ENCODE measurements at regions not wholly inside any gene's neighbourhood (a gene's known extent, or its start where the extent isn't known, plus 50 kb on each side); places are given as distances from the start of the nearest gene placed in this dataset.
"Not testable (repeated sequence)": the region's sequence is repeated elsewhere in the genome, so short reads cannot be mapped to it uniquely, and the experiment has no call there.

DNA sequence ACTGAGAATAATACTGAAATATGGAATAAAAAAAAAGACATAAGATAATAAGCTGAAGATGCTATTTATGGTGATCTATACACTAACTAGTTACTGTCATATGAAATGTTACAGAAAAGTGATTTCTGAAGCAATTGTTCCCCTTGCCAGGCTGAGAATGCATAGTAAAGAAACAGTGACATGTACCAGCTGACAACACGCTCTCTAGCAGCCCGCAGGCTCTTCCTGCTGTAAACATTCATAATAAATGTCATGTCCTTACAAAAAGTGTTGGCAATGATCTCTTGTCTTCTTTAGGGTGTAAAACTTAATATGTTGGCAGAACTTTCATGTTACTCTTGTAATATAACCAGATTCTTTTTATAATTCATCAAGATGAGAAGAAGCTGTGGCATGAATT is 1171.3 kb downstream of the DSC3 start:
- DNase-seq (ENCODE audit: low spot score) = no peak

- DNase-seq (ENCODE audit: low spot score) = no peak
These were observed 1179.7 kb downstream of the DSC3 start for GRCh38 chr18:29862824-29863223.

- no peak for DNase-seq (ENCODE audit: low spot score)
These were observed 1186.9 kb downstream of the DSC3 start for GRCh38 chr18:29855637-29856036.

DNA sequence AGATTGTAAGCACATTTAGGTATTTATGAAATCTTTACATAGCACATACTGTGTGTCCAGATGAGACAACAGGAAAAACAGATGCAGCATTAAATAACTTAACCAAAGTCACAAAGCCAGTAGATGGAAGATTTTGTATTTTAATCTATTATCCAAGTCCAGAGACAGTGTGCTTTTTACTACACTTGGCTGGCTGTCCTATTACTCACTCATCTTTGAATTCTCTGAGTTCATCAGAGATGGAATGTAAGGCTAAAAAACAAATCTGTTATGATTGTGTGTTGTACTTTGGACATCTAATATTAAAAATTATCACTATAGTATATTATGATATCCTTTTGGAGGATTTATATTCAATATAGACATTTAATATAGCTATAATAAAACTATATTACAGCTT is 1189.4 kb downstream of the DSC3 start:
- no peak for DNase-seq (ENCODE audit: low spot score)

DNA sequence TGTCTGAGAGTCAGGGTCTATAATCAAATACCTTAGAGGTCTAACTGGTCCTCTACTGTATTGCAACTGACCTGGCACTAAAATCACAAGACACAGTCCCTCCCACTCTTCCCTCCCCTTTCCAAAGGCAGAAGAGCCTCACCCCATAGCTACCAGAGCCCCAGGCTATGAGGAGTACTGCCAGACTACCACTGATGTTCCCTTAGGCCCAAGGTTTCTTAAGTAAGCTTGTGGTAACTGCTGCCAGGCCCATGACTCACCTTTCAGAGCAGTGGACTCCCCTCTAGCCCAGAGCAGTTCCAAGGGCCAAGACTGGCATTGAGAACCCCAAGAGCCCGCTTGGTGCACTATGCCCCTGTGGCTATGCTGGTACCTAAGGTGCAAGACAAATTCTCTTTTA is 1193.4 kb downstream of the DSC3 start:
- DNase-seq (ENCODE audit: low spot score) = no peak

DNA sequence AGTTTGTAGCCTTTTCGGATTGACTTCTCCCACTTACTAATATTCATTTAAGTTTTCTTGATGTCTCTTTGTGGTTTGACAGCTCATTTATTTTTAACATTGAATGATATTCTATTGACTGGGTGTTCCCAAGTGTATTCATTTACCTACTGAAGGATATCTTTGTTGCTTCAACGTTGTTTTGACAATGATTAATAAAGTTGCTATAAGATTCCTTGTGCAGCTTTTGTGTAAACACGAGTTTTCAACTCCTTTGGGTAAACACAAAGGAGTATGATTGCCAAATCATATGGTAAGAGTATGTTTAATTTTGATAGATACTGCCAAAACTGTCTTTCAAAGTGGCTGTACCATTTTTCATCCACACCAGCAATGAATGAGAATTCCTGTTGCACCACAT is 1200.9 kb downstream of the DSC3 start:
- no peak for DNase-seq (ENCODE audit: low spot score)

DNA sequence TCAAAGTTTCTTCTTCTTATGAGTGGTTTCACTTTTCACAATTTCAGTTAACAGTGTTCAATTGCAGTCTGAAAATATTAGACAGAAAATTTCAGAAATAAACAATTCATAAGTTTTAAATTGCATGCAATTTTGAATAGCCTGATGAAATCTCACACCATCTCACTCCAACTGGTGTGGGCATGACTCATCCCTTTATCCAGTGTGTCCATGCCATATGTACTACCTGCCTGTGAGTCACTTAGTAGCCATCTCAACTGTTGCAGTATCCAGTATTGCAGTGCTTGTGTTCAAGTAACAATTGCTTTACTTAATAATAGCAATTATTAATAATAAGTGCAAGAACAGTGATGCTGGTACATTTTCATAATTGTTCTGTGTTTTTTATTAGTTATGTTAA is 1202.5 kb downstream of the DSC3 start:
- DNase-seq (ENCODE audit: low spot score) = no peak

- not testable (repeated sequence) for DNase-seq (ENCODE audit: low spot score)
These were observed 1203.6 kb downstream of the DSC3 start for GRCh38 chr18:29838961-29839360.

DNA sequence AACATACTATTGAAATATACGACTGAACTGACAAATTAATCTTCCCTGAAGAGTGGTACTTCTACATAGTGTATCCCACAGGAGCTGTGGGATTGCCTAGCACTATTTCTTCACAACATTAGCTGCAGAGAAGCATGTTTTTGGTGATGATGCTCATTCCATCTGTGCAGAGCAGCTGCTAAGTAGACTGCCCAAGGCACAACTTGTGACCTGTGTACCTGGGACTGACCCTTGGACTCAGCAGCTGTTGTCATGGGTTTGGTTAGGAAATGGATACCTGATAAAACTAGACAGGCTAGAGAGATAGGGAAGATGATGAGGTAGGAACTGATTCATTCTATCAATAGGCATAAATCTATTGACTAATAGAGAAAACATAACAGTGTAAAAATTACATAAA is 1204.0 kb downstream of the DSC3 start:
- DNase-seq (ENCODE audit: low spot score) = no peak

GRCh38 chr18:29823671-29824070 is 1218.9 kb downstream of the DSC3 start:
- DNase-seq (ENCODE audit: low spot score) = no peak

DNA sequence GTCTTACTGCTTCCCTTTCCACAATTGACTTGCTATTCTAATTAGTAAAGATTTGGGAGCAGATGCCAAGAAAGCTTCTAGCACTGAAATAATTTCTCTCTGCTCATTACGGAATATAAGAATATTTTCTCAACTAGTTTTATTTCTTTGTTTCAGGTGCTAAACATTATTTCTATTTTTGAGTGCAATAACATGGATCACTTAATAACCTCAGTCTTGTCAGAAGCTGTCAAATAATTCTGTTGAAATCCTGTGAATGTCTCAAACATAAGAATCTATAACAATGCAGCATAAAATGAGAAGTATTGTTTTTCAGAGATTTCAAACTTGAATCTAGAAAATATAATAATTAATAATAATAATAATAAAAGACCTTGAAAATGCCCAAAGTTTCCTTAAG is 1221.0 kb downstream of the DSC3 start:
- no peak for DNase-seq (ENCODE audit: low spot score)

- DNase-seq (ENCODE audit: low spot score) = no peak
These were observed 1231.0 kb downstream of the DSC3 start for GRCh38 chr18:29811519-29811918.

- DNase-seq (ENCODE audit: low spot score) = no peak
These were observed 1261.7 kb downstream of the DSC3 start for GRCh38 chr18:29780816-29781215.

GRCh38 chr18:29779096-29779495 is 1263.4 kb downstream of the DSC3 start:
- DNase-seq (ENCODE audit: low spot score) = no peak

- no peak for DNase-seq (ENCODE audit: low spot score)
These were observed 1289.2 kb downstream of the DSC3 start for GRCh38 chr18:29753379-29753778.

DNA sequence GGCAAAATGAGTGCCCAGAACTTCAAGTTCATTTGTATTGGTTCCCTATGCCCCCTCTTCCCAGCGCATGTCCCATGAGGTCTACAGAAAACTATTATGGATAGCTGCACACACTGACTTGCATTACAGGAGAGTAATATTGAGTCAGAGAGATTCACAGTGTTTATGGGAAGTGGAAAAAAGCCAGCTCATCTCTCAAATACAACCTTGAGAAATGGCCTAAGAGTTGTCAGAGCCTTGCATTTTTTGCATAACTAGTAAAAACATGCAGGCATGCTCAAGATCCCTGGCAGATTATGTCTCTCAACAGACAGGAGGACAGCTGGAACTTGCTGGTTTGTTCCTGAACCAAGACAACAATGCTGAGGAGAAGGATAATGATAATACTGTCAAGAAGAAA is 1292.8 kb downstream of the DSC3 start:
- DNase-seq (ENCODE audit: low spot score) = no peak

GRCh38 chr18:29741461-29741860 is 1301.1 kb downstream of the DSC3 start:
- no peak for DNase-seq (ENCODE audit: low spot score)

GRCh38 chr18:29737620-29738019 is 1304.9 kb downstream of the DSC3 start:
- no peak for DNase-seq (ENCODE audit: low spot score)

GRCh38 chr18:29737190-29737589 is 1305.4 kb downstream of the DSC3 start:
- DNase-seq (ENCODE audit: low spot score) = no peak

- no peak for DNase-seq (ENCODE audit: low spot score)
These were observed 1312.5 kb downstream of the DSC3 start for GRCh38 chr18:29730073-29730472.

DNA sequence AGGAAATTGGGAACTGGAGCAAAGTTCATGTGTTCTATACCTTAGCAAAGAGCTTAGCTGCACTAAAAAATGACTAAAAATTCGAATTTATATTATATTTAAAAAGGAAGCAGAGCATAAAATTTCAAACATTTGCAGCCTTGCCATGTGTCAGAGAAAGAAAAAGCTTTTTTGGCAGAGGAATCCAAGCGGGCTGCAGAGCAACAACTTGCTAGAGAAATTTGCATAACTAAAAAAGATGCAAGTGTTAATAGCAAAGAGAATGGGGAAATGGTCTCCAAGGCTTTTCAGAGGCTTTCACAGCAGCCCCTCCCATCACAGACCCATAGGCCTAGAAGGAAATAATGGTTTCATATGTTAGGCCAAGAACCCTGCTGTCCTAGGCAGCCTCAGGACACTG is 1315.9 kb downstream of the DSC3 start:
- DNase-seq (ENCODE audit: low spot score) = no peak

- not testable (repeated sequence) for DNase-seq (ENCODE audit: low spot score)
These were observed 1319.1 kb downstream of the DSC3 start for GRCh38 chr18:29723486-29723885.

- not testable (repeated sequence) for DNase-seq (ENCODE audit: low spot score)
These were observed 1326.6 kb downstream of the DSC3 start for GRCh38 chr18:29715960-29716359.

DNA sequence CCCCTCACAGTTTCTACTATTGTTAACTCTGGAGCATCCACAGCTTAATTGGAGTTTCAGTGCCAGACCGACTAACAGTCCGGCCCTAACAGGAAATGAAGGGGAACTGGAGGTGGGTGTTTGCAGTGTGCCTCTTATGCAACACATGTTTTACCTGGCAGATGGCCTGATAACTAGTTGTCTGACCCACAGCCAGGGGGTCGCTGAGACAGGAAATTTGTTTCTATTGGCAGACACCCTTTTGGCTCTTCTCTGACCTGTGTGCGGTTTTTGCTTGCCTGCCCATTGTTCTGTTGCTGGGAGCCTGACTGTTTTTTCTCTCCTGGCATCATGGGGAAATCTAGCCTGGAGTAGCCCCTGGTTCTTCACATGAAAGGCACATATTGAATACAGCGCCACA is 1329.8 kb downstream of the DSC3 start:
- DNase-seq (ENCODE audit: low spot score) = no peak

DNA sequence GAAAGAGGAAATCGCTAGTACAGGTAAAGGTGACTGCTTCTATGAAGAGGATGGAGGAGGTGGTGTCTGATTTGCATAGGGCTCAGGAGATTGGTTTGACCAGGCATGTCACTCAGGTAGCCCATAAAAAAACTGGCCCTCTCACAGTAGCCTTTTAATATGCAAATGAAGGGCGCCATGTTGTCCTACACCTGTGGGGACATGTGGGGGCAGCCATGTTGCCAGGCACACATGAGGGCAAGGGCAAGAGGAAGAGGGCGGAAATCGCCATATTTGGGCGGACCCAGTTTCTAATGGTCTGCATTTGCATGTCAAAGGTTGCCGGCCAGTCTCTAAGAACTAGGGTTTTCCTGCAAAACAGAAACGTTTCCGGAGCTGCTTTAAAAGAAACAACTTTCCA is 1330.6 kb downstream of the DSC3 start:
- no peak for DNase-seq (ENCODE audit: low spot score)
